Naive thymus-derived CD4-positive, alpha-beta T cell (primary cell): ENCODE measurements at regions not wholly inside any gene's neighbourhood (a gene's known extent, or its start where the extent isn't known, plus 50 kb on each side); places are given as distances from the start of the nearest gene placed in this dataset.
"Not testable (repeated sequence)": the region's sequence is repeated elsewhere in the genome, so short reads cannot be mapped to it uniquely, and the experiment has no call there.

ENCODE experiments used
- ATAC-seq: fragments of 150-1000 bp; cut with Tn5 transposase; 2 replicates; pipeline ENCODE4 v1.10.0; 2021; ENCODE audit warnings: mild to moderate bottlenecking, moderate library complexity
- CTCF ChIA-PET: fragments of 350-600 bp; sonication (Branson Sonifier 250); formaldehyde crosslinking; loops from one replicate; lab custom pipeline; 2021; ENCODE audit warnings: antibody characterized with exemption; lab: Charles Lee
- POLR2A ChIA-PET: fragments of 350-600 bp; sonication (Branson Sonifier 250); formaldehyde crosslinking; loops from one replicate; lab custom pipeline; 2021; ENCODE audit warnings: antibody characterized with exemption, inconsistent platforms; lab: Charles Lee
- DNase-seq, 9 donors: peaks; one replicate each; pipeline versions ENCODE4 v3.0.0 to v3.0.0-alpha.2; 2020 to 2022; ENCODE audit warnings: mixed read lengths in 1 of 9
- H3K27ac ChIP-seq: one replicate; pipeline ENCODE4 v1.7.0; 2013; ENCODE audit warnings: mild to moderate bottlenecking, low read depth, low read length, moderate library complexity
- H3K27me3 ChIP-seq, 2 donors: one replicate each; pipeline ENCODE4 v1.7.0; 2013; ENCODE audit warnings: low read length in 2 of 2, mild to moderate bottlenecking in 2 of 2, moderate library complexity in 2 of 2; ENCODE audit not compliant: control insufficient read depth in 2 of 2, insufficient read depth in 2 of 2
- H3K36me3 ChIP-seq, 3 experiments: 1 replicate in 2 of 3; 2 replicates in 1 of 3; pipeline ENCODE4 v1.7.0; 2013; ENCODE audit warnings: low read length in 3 of 3, mild to moderate bottlenecking in 3 of 3, moderate library complexity in 1 of 3; ENCODE audit not compliant: insufficient read depth in 3 of 3, control insufficient read depth in 2 of 3
- H3K4me1 ChIP-seq, 2 donors: one replicate each; pipeline ENCODE4 v1.7.0; 2013; ENCODE audit warnings: low read length in 2 of 2, mild to moderate bottlenecking in 2 of 2, moderate library complexity in 1 of 2; ENCODE audit not compliant: control insufficient read depth in 2 of 2, insufficient read depth in 2 of 2
- H3K4me3 ChIP-seq: 2 replicates; pipeline ENCODE4 v1.7.0; 2013; ENCODE audit warnings: mild to moderate bottlenecking, low read length
- H3K9me3 ChIP-seq, 3 experiments: 1 replicate in 2 of 3; 2 replicates in 1 of 3; pipeline ENCODE4 v1.7.0; 2013; ENCODE audit warnings: low read length in 3 of 3; ENCODE audit not compliant: control insufficient read depth in 2 of 3
- H3K27ac Mint-ChIP-seq, 9 donors: one replicate each; pipeline ENCODE4 v1.8.0; 2020 to 2022; ENCODE audit warnings: mixed read lengths in 9 of 9, mild to moderate bottlenecking in 8 of 9, moderate library complexity in 5 of 9, inconsistent platforms in 2 of 9
- H3K27me3 Mint-ChIP-seq, 5 donors: one replicate each; pipeline ENCODE4 v1.8.0; 2021 to 2022; ENCODE audit warnings: mixed read lengths in 5 of 5, mild to moderate bottlenecking in 1 of 5
- H3K36me3 Mint-ChIP-seq, 5 donors: one replicate each; pipeline ENCODE4 v1.8.0; 2020 to 2022; ENCODE audit warnings: mixed read lengths in 5 of 5, mild to moderate bottlenecking in 3 of 5, inconsistent platforms in 1 of 5
- H3K4me1 Mint-ChIP-seq, 7 donors: one replicate each; pipeline ENCODE4 v1.8.0; 2020 to 2022; ENCODE audit warnings: mixed read lengths in 7 of 7, mild to moderate bottlenecking in 3 of 7, inconsistent platforms in 1 of 7
- H3K4me3 Mint-ChIP-seq, 10 donors: one replicate each; pipeline ENCODE4 v1.8.0; 2020 to 2022; ENCODE audit warnings: mild to moderate bottlenecking in 10 of 10, mixed read lengths in 10 of 10, moderate library complexity in 6 of 10, inconsistent platforms in 2 of 10
- H3K9me3 Mint-ChIP-seq, 11 donors: one replicate each; pipeline ENCODE4 v1.8.0; 2020 to 2022; ENCODE audit warnings: mixed read lengths in 11 of 11, mild to moderate bottlenecking in 4 of 11, inconsistent platforms in 1 of 11, moderate library complexity in 1 of 11
- intact Hi-C, 2 donors: fragments of 100-400 bp; cut with micrococcal nuclease; formaldehyde crosslinking; loops; one replicate each; pipeline ENCODE4 v1.15.1; 2023

DNA sequence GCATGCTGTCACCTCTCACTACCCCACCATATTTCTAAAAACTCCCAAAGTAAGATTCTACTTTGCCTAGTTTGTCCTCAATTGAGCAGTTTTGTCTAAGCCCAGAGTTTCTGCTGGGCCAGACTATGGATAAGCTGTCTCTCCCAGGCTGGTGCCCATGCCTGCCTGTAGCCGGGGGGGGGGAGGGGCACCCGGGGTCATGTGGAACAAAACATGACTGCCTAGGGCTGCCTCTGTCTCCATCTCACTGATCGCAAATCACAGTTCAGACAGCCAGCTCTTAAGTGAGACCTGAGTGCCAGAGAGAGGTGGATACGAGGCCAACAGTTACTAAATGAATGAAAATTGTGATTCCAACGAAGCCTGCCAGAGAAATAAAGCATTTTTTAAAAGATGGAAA lies 78.8 kb upstream of the RPRML start:
- peaks cover 0 to 26% (median 6%) of the 10 kb centered on the region in 3 experiments for H3K36me3 ChIP-seq

DNA sequence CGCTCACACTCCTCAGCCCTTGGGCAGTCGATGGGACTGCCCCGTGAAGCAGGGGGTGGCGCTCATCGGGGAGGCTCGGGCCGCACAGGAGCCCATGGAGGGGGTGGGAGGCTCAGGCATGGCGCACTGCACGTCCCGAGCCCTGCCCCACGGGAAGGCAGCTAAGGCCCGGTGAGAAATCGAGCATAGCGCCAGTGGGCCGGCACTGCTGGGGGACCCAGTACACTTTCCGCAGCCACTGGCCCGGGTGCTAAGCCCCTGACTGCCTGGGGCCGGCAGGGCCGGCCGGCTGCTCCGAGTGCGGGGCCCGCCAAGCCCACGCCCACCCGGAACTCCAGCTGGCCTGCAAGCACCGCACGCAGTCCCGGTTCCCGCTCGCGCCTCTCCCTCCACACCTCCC lies 78.2 kb upstream of the RPRML start:
- H3K4me1 ChIP-seq, H3K27ac ChIP-seq, H3K4me3 Mint-ChIP-seq, H3K4me3 ChIP-seq, H3K27me3 Mint-ChIP-seq, H3K9me3 ChIP-seq, ATAC-seq, H3K27me3 ChIP-seq, DNase-seq, POLR2A ChIA-PET, H3K27ac Mint-ChIP-seq, H3K9me3 Mint-ChIP-seq, H3K4me1 Mint-ChIP-seq, intact Hi-C loops: not testable (repeated sequence)
- peaks cover 5 to 51% (median 19%) of the 10 kb centered on the region in 5 donors for H3K36me3 Mint-ChIP-seq
- H3K36me3 ChIP-seq, result peaks cover 0 to 26% (median 6%) of the 10 kb centered on the region in 3 experiments
- CTCF ChIA-PET, result interaction anchor here (0.8 kb wide), 1 partner anchor 12 kb away, joined by 3 read pairs; no protein-coding TSS in a partner anchor

More for the DNA sequence above, 78.8 kb upstream of the RPRML start:
- no peak overlapping the region for H3K4me3 Mint-ChIP-seq
- Histone ChIP-seq H3K27ac (no peak overlapping the region), H3K4me3 (no peak overlapping the region), H3K9me3 (no peaks in the 10 kb centered on the region), H3K27me3 (no peaks in the 10 kb centered on the region), H3K4me1 (no peaks in the 10 kb centered on the region)
- ChIA-PET CTCF (no interaction called here), POLR2A (no interaction called here)
- no peaks in the 10 kb centered on the region for H3K27me3 Mint-ChIP-seq
- peaks cover 4 to 46% (median 19%) of the 10 kb centered on the region in 5 donors for H3K36me3 Mint-ChIP-seq
- no peak overlapping the region for H3K27ac Mint-ChIP-seq
- no peaks in the 10 kb centered on the region for H3K9me3 Mint-ChIP-seq
- DNase-seq (no peak), ATAC-seq (no peak)
- H3K4me1 Mint-ChIP-seq, result peaks cover 0 to 8% (median 3%) of the 10 kb centered on the region in 7 donors
- intact Hi-C loops, result no loop called here

DNA sequence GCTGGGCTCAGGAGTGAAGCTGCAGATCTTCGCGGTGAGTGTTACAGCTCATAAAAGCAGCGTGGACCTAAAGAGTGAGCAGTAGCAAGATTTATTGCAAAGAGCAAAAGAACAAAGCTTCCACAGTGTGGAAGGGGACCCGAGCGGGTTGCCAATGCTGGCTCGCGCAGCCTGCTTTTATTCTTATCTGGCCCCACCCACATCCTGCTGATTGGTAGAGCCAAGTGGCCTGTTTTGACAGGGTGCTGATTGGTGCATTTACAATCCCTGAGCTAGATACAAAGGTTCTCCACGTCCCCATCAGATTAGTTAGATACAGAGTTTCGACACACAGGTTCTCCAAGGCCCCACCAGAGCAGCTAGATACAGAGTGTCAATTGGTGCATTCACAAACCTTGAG lies 77.6 kb upstream of the RPRML start:
- H3K4me3 Mint-ChIP-seq, H3K9me3 Mint-ChIP-seq, H3K27me3 Mint-ChIP-seq, H3K4me3 ChIP-seq, DNase-seq, POLR2A ChIA-PET, H3K4me1 ChIP-seq, ATAC-seq, H3K4me1 Mint-ChIP-seq, H3K27ac Mint-ChIP-seq, H3K27me3 ChIP-seq, H3K27ac ChIP-seq, intact Hi-C loops, H3K9me3 ChIP-seq: not testable (repeated sequence)
- H3K36me3 ChIP-seq, result peaks cover 0 to 26% (median 6%) of the 10 kb centered on the region in 3 experiments
- peaks cover 6 to 54% (median 19%) of the 10 kb centered on the region in 5 donors for H3K36me3 Mint-ChIP-seq
- CTCF ChIA-PET, result interaction anchor here (0.8 kb wide), 1 partner anchor 13 kb away, joined by 3 read pairs; no protein-coding TSS in a partner anchor
